Loucy (cell line): ENCODE measurements at regions not wholly inside any gene's neighbourhood (a gene's known extent, or its start where the extent isn't known, plus 50 kb on each side); places are given as distances from the start of the nearest gene placed in this dataset.

Experiments
- H2AFZ ChIP-seq: fragments of 200-600 bp; sonication (generic); 2 replicates; pipeline ENCODE4 v1.6.0; 2016; ENCODE audit warnings: antibody characterized with exemption, mild to moderate bottlenecking, low read length, moderate library complexity
- H3F3A ChIP-seq: fragments of 200-600 bp; 2 replicates; pipeline ENCODE4 v1.6.0; 2016; ENCODE audit warnings: antibody characterized with exemption, low read depth, mild to moderate bottlenecking
- H3K27me3 ChIP-seq: fragments of 200-600 bp; sonication (generic); 2 replicates; pipeline ENCODE4 v1.6.1; 2014; ENCODE audit warnings: low read length, mild to moderate bottlenecking; ENCODE audit not compliant: insufficient read depth, poor library complexity, severe bottlenecking
- H3K36me3 ChIP-seq: fragments of 200-600 bp; sonication (generic); 2 replicates; pipeline ENCODE4 v1.6.1; 2016; ENCODE audit warnings: low read length; ENCODE audit not compliant: insufficient read depth
- H3K4me1 ChIP-seq: fragments of 200-600 bp; sonication (generic); 2 replicates; pipeline ENCODE4 v1.5.1; 2014; ENCODE audit warnings: low read length, mild to moderate bottlenecking; ENCODE audit not compliant: insufficient read depth, poor library complexity, severe bottlenecking
- H3K4me2 ChIP-seq: fragments of 200-600 bp; sonication (generic); 2 replicates; pipeline ENCODE4 v1.6.0; 2014; ENCODE audit warnings: antibody characterized with exemption, low read length, low read depth, mild to moderate bottlenecking; ENCODE audit not compliant: poor library complexity, severe bottlenecking
- H3K4me3 ChIP-seq: fragments of 200-600 bp; sonication (generic); 2 replicates; pipeline ENCODE4 v1.5.1; 2014; ENCODE audit warnings: low read length, mild to moderate bottlenecking, mixed read lengths; ENCODE audit not compliant: poor library complexity, severe bottlenecking
- H3K79me2 ChIP-seq: fragments of 200-600 bp; sonication (generic); 2 replicates; pipeline ENCODE4 v1.6.1; 2014; ENCODE audit warnings: low read length; ENCODE audit not compliant: insufficient read depth
- H3K9ac ChIP-seq: fragments of 200-600 bp; sonication (generic); 2 replicates; pipeline ENCODE4 v1.6.0; 2014; ENCODE audit warnings: mild to moderate bottlenecking, low read depth, low read length, moderate library complexity; ENCODE audit not compliant: poor library complexity, severe bottlenecking
- H3K9me2 ChIP-seq: fragments of 200-600 bp; sonication (generic); replicated peaks from 2 replicates; pipeline ENCODE4 v1.6.1; 2016; ENCODE audit warnings: low read depth, low read length, mixed read lengths
- H3K9me3 ChIP-seq: fragments of 200-600 bp; sonication (generic); 2 replicates; pipeline ENCODE4 v1.6.1; 2014; ENCODE audit warnings: mild to moderate bottlenecking, antibody characterized with exemption, low read length, low read depth; ENCODE audit not compliant: insufficient read depth
- H4K20me1 ChIP-seq: fragments of 200-600 bp; sonication (generic); 2 replicates; pipeline ENCODE4 v1.6.0; 2014; ENCODE audit warnings: antibody characterized with exemption, low read length, mild to moderate bottlenecking; ENCODE audit not compliant: insufficient read depth, poor library complexity, severe bottlenecking
- CTCF ChIP-seq: fragments of 200-600 bp; sonication (generic); conservative IDR thresholded peaks from 2 replicates; pipeline ENCODE4 v1.5.1; 2014; ENCODE audit warnings: mild to moderate bottlenecking, antibody characterized with exemption, low read length
- EZH2phosphoT487 ChIP-seq: fragments of 200-600 bp; IDR thresholded peaks from 2 replicates; pipeline ENCODE4 v1.6.1; 2018; ENCODE audit warnings: antibody characterized with exemption, mild to moderate bottlenecking, moderate library complexity, borderline replicate concordance

GRCh38 chr12:104890476-104891096 lies 67.5 kb downstream of the SLC41A2 start:
- Histone ChIP-seq H3K79me2 (no peaks in the 10 kb centered on the region), H3K4me2 (no peak overlapping the region), H3K27me3 (no peaks in the 10 kb centered on the region)

GRCh38 chr12:104889735-104890134 lies 68.4 kb downstream of the SLC41A2 start:
- H3K27me3 ChIP-seq, result no peaks in the 10 kb centered on the region
- H3K9me3 ChIP-seq, result no peaks in the 10 kb centered on the region
- H3K9ac ChIP-seq, result no peak overlapping the region
- H3F3A ChIP-seq, result no peaks in the 10 kb centered on the region
- TF ChIP-seq EZH2phosphoT487 (no peak), CTCF (no peak)
- H3K79me2 ChIP-seq, result no peaks in the 10 kb centered on the region
- no peak overlapping the region for H3K4me3 ChIP-seq
- no peak overlapping the region for H2AFZ ChIP-seq
- H3K4me2 ChIP-seq, result no peak overlapping the region
- H3K9me2 ChIP-seq, result no peaks in the 10 kb centered on the region
- H3K36me3 ChIP-seq, result no peaks in the 10 kb centered on the region
- no peaks in the 10 kb centered on the region for H4K20me1 ChIP-seq
- H3K4me1 ChIP-seq, result no peaks in the 10 kb centered on the region

More at GRCh38 chr12:104890476-104891096, 67.5 kb downstream of the SLC41A2 start:
- H2AFZ ChIP-seq, result no peak overlapping the region
- H3K9me2 ChIP-seq, result no peaks in the 10 kb centered on the region
- H3K9ac ChIP-seq, result no peak overlapping the region
- TF ChIP-seq CTCF, result no peak
- TF ChIP-seq EZH2phosphoT487, result no peak
- no peaks in the 10 kb centered on the region for H3K4me1 ChIP-seq
- H3K36me3 ChIP-seq, result no peaks in the 10 kb centered on the region
- no peak overlapping the region for H3K4me3 ChIP-seq
- no peaks in the 10 kb centered on the region for H3F3A ChIP-seq
- H4K20me1 ChIP-seq, result no peaks in the 10 kb centered on the region
- no peaks in the 10 kb centered on the region for H3K9me3 ChIP-seq

- TF ChIP-seq CTCF (no peak), EZH2phosphoT487 (no peak)
- Histone ChIP-seq H3K79me2 (no peaks in the 10 kb centered on the region), H4K20me1 (no peaks in the 10 kb centered on the region), H2AFZ (no peak overlapping the region), H3K27me3 (no peaks in the 10 kb centered on the region), H3K4me3 (no peak overlapping the region), H3K4me1 (no peaks in the 10 kb centered on the region), H3K9ac (no peak overlapping the region), H3K9me2 (no peaks in the 10 kb centered on the region), H3F3A (no peaks in the 10 kb centered on the region), H3K4me2 (no peak overlapping the region), H3K9me3 (no peaks in the 10 kb centered on the region), H3K36me3 (no peaks in the 10 kb centered on the region)
Observed at GRCh38 chr12:104888892-104889291, 69.2 kb downstream of the SLC41A2 start.
